Breast epithelium (tissue), 4 donors: ENCODE measurements at regions not wholly inside any gene's neighbourhood (a gene's known extent, or its start where the extent isn't known, plus 50 kb on each side); places are given as distances from the start of the nearest gene placed in this dataset.

Experiments used
- DNase-seq, 2 donors: peaks; one replicate each; pipeline ENCODE4 v3.0.0-alpha.2; 2019; ENCODE audit warnings: low spot score in 2 of 2
- H3K27ac ChIP-seq, 2 donors: fragments of 200-600 bp; sonication (generic) in 1 of 2; one replicate each; pipeline ENCODE4 v1.5.1; 2016 to 2019; ENCODE audit warnings: mild to moderate bottlenecking in 1 of 2
- H3K27me3 ChIP-seq, 2 donors: fragments of 200-600 bp; sonication (generic) in 1 of 2; one replicate each; pipeline versions ENCODE4 v1.5.1 to v1.6.0; 2017 to 2019; ENCODE audit warnings: control low read depth in 1 of 2, mild to moderate bottlenecking in 1 of 2
- H3K36me3 ChIP-seq: fragments of 200-600 bp; one replicate; pipeline ENCODE4 v1.5.1; 2019
- H3K4me1 ChIP-seq, 2 donors: fragments of 200-600 bp; sonication (generic); one replicate each; pipeline ENCODE4 v1.5.1; 2016 to 2019; ENCODE audit warnings: control low read depth in 1 of 2
- H3K4me3 ChIP-seq, 3 donors: fragments of 200-600 bp; sonication (generic); 1 replicate in 2 of 3; 2 replicates in 1 of 3; pipeline ENCODE4 v1.5.1; 2016 to 2019; ENCODE audit warnings: mild to moderate bottlenecking in 3 of 3, moderate library complexity in 2 of 3
- H3K9me3 ChIP-seq, 2 donors: fragments of 200-600 bp; sonication (generic) in 1 of 2; one replicate each; pipeline ENCODE4 v1.5.1; 2016 to 2019; ENCODE audit warnings: control low read depth in 1 of 2
- POLR2A ChIP-seq: fragments of 450-650 bp; IDR thresholded peaks from one replicate; pipeline ENCODE4 v1.6.1; 2016; ENCODE audit warnings: antibody characterized with exemption, mild to moderate bottlenecking, moderate library complexity
- POLR2AphosphoS5 ChIP-seq, 3 donors: sonication (generic); formaldehyde crosslinking; IDR thresholded peaks; one replicate each; pipeline ENCODE4 v1.6.1; 2017; ENCODE audit warnings: antibody characterized with exemption in 3 of 3
- intact Hi-C: fragments of 100-400 bp; cut with DNase I; formaldehyde crosslinking; loops from one replicate; pipeline ENCODE4 v1.15.1; 2023; ENCODE audit warnings: low total_unique reads
- TF ChIP-seq, protein P1 (sequence below), 3 donors: fragments of 450-650 bp; IDR thresholded peaks; one replicate each; pipeline ENCODE4 v1.5.1; 2016 to 2017; ENCODE audit warnings: antibody characterized with exemption in 3 of 3, mild to moderate bottlenecking in 3 of 3, moderate library complexity in 3 of 3

DNA sequence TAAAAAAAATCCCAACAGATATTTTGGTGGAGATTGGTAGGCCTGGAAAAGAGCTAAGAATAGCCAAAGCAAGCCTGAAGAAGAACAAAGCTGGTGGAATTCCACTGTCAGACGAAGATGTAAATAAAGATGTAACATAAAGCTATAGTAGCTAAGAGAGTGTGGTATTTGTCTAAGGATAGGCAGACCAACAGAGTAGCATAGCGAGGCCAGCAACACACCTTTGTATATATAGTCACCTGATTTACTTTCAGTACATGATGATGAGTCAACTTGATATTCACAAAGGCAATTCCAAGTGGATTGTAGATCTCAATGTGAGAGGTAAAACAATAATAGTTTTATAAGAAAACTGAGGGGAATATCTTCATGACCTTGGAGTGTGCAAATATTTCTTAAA, 53.6 kb upstream of the SYN2 start:
- no peaks in the 10 kb centered on the region for H3K27me3 ChIP-seq
- no peak for DNase-seq
- H3K9me3 ChIP-seq, result no peaks in the 10 kb centered on the region
- H3K27ac ChIP-seq, result no peak overlapping the region
- TF ChIP-seq, protein P1, sequence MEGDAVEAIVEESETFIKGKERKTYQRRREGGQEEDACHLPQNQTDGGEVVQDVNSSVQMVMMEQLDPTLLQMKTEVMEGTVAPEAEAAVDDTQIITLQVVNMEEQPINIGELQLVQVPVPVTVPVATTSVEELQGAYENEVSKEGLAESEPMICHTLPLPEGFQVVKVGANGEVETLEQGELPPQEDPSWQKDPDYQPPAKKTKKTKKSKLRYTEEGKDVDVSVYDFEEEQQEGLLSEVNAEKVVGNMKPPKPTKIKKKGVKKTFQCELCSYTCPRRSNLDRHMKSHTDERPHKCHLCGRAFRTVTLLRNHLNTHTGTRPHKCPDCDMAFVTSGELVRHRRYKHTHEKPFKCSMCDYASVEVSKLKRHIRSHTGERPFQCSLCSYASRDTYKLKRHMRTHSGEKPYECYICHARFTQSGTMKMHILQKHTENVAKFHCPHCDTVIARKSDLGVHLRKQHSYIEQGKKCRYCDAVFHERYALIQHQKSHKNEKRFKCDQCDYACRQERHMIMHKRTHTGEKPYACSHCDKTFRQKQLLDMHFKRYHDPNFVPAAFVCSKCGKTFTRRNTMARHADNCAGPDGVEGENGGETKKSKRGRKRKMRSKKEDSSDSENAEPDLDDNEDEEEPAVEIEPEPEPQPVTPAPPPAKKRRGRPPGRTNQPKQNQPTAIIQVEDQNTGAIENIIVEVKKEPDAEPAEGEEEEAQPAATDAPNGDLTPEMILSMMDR (IDR thresholded peaks at IDR 0.05), result no peak
- no peak for TF ChIP-seq POLR2A
- peaks cover 0 to 6% of the 10 kb centered on the region in 2 donors for H3K4me1 ChIP-seq
- no peak overlapping the region for H3K4me3 ChIP-seq
- intact Hi-C loops, result no loop called here
- no peaks in the 10 kb centered on the region for H3K36me3 ChIP-seq

GRCh38 chr3:11953350-11953749, 50.8 kb upstream of the SYN2 start:
- intact Hi-C loops, result no loop called here
- Histone ChIP-seq H3K27me3 (no peaks in the 10 kb centered on the region), H3K9me3 (no peaks in the 10 kb centered on the region), H3K27ac (peak overlapping the region in 1 of 2 donors; percentile 56), H3K4me3 (no peak overlapping the region), H3K4me1 (peaks cover 0 to 6% of the 10 kb centered on the region in 2 donors), H3K36me3 (no peaks in the 10 kb centered on the region)
- DNase-seq, result no peak
- no peak for TF ChIP-seq POLR2A

DNA sequence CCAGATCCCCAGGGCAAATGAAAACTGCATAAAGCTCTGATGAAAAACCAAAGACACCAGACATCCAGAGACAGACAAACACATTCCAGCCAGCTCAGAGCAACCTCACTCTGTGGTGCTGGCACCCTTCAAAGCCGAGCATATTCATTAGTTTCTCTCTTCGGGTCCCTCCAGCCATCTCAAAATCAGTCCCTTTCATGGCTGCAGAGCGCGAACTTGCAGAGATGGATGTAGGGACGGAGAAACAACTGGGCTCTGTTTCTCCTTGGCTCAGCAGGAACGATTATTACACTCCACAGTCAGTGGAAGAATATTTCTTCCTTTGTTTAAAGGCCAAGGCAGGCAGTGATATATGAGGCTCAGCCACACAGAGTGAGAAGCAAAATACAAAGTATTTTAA, 50.4 kb upstream of the SYN2 start:
- DNase-seq, result peak in 1 of 2 donors; percentile 39
- Histone ChIP-seq H3K4me3 (peak overlapping the region in 1 of 3 donors; percentile 25), H3K9me3 (no peaks in the 10 kb centered on the region), H3K27me3 (no peaks in the 10 kb centered on the region), H3K27ac (peak overlapping the region; percentile 55 to 60), H3K4me1 (peaks cover 0 to 6% of the 10 kb centered on the region in 2 donors), H3K36me3 (no peaks in the 10 kb centered on the region)
- TF ChIP-seq, protein P1 (IDR thresholded peaks at IDR 0.05), result no peak
- TF ChIP-seq POLR2A, result no peak
- intact Hi-C loops, result no loop called here

DNA sequence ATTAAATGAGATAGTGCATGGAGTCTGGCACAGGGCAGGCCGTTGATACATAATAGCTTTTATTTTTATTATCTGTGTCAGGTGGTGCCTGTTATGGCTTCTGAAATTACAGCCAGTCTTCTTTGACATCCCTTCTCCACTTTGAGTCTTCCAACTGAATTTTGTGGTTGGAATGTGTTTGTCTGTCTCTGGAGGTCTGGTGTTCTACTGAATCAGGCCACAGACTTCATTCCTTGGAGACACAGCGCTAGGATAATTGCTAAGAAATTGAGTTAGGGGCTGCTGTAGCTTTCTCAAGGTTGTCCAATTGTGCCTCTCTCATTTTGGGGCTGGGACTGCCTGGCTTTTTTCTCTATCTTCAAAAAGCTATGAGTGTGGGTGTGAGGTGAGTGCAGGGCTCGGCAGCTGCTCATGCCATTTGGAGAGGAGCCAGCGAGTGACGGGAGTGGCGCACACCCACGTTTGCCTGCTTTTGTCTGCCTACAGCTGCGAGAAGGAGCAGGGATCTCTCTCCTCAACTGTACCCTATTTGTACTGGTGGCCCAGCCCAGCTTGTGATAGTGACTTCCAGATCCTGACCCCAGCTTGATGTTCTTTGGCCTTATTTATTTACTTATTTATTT, 49.8 kb upstream of the SYN2 start:
- no peaks in the 10 kb centered on the region for H3K27me3 ChIP-seq
- TF ChIP-seq, protein P1 (IDR thresholded peaks at IDR 0.05), result no peak
- TF ChIP-seq POLR2AphosphoS5 (IDR thresholded peaks at IDR 0.05), result no peak
- TF ChIP-seq POLR2A, result no peak
- peaks cover 0 to 6% of the 10 kb centered on the region in 2 donors for H3K4me1 ChIP-seq
- H3K4me3 ChIP-seq, result no peak overlapping the region
- H3K27ac ChIP-seq, result peak overlapping the region; percentile 55 to 60
- peak in 1 of 2 donors; percentile 36 for DNase-seq
- no peaks in the 10 kb centered on the region for H3K36me3 ChIP-seq
- intact Hi-C loops, result no loop called here
- no peaks in the 10 kb centered on the region for H3K9me3 ChIP-seq
